HG03039 (cell line): ENCODE measurements at regions not wholly inside any gene's neighbourhood (a gene's known extent, or its start where the extent isn't known, plus 50 kb on each side); places are given as distances from the start of the nearest gene placed in this dataset.

ENCODE experiments used
- ATAC-seq: cut with Tn5 transposase; IDR thresholded peaks from one replicate; pipeline ENCODE4 v1.9.1; 2021; ENCODE audit warnings: mild to moderate bottlenecking, moderate library complexity; ENCODE audit not compliant: unreplicated experiment

GRCh38 chr13:63567031-63567430 is 2151.4 kb upstream of the PCDH20 start:
- ATAC-seq: no peak

GRCh38 chr13:63554157-63554556 is 2138.5 kb upstream of the PCDH20 start:
- ATAC-seq: no peak

- no peak for ATAC-seq
Observed at GRCh38 chr13:63551731-63552130, 2136.1 kb upstream of the PCDH20 start.

- no peak for ATAC-seq
Observed at GRCh38 chr13:63546524-63546923, 2130.9 kb upstream of the PCDH20 start.

GRCh38 chr13:63542770-63543169 is 2127.1 kb upstream of the PCDH20 start:
- no peak for ATAC-seq

GRCh38 chr13:63541336-63541735 is 2125.7 kb upstream of the PCDH20 start:
- ATAC-seq: no peak

GRCh38 chr13:63540061-63540460 is 2124.4 kb upstream of the PCDH20 start:
- no peak for ATAC-seq

- no peak for ATAC-seq
Observed at GRCh38 chr13:63517371-63517770, 2101.7 kb upstream of the PCDH20 start.

- no peak for ATAC-seq
Observed at GRCh38 chr13:63516124-63516523, 2100.5 kb upstream of the PCDH20 start.

- ATAC-seq: no peak
Observed at GRCh38 chr13:63514886-63515285, 2099.2 kb upstream of the PCDH20 start.

- no peak for ATAC-seq
Observed at GRCh38 chr13:63512095-63512494, 2096.4 kb upstream of the PCDH20 start.

GRCh38 chr13:63501702-63502101 is 2086.1 kb upstream of the PCDH20 start:
- no peak for ATAC-seq

- no peak for ATAC-seq
Observed at GRCh38 chr13:63497601-63498000, 2082.0 kb upstream of the PCDH20 start.

- no peak for ATAC-seq
Observed at GRCh38 chr13:63492604-63493003, 2077.0 kb upstream of the PCDH20 start.

- ATAC-seq: no peak
Observed at GRCh38 chr13:63490149-63490548, 2074.5 kb upstream of the PCDH20 start.

- no peak for ATAC-seq
Observed at GRCh38 chr13:63481334-63481733, 2065.7 kb upstream of the PCDH20 start.

GRCh38 chr13:63472711-63473110 is 2057.1 kb upstream of the PCDH20 start:
- ATAC-seq: no peak

- no peak for ATAC-seq
Observed at GRCh38 chr13:63463782-63464610, 2048.3 kb upstream of the PCDH20 start.

- ATAC-seq: no peak
Observed at GRCh38 chr13:63460462-63461090, 2044.9 kb upstream of the PCDH20 start.

GRCh38 chr13:63457186-63457585 is 2041.5 kb upstream of the PCDH20 start:
- no peak for ATAC-seq

- no peak for ATAC-seq
Observed at GRCh38 chr13:63455938-63456337, 2040.3 kb upstream of the PCDH20 start.

GRCh38 chr13:63449550-63449949 is 2033.9 kb upstream of the PCDH20 start:
- no peak for ATAC-seq
